ENCODE measurements at regions not wholly inside any gene's neighbourhood (a gene's known extent, or its start where the extent isn't known, plus 50 kb on each side); places are given as distances from the start of the nearest gene placed in this dataset.
"Not testable (repeated sequence)": the region's sequence is repeated elsewhere in the genome, so short reads cannot be mapped to it uniquely, and the experiment has no call there.

DNA sequence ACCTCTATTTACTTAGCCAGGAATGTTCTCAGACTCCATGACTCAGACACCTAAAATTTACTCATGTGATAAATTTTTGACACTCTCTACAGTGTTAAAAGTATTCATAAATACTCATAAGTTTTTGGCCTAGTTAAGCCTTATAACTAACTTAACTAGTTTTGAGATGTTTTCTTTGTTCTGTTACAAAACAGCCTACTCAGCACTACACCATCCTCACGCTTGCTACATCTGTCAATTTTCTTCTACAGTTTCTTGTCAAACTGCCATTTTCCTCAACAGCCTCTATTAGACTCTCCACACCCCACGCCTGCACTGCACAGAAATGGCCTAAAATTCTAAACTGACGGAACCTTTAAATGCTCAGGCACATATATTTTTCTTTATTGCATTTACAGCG is 195.5 kb downstream of the ANXA1 start:
- FAIRE-seq: no peak

- no peak for FAIRE-seq
Observed at GRCh38 chr9:73347720-73348119, 196.1 kb downstream of the ANXA1 start.

GRCh38 chr9:73348471-73348870 is 196.8 kb downstream of the ANXA1 start:
- no peak for FAIRE-seq

GRCh38 chr9:73349476-73349875 is 197.8 kb downstream of the ANXA1 start:
- no peak for FAIRE-seq

DNA sequence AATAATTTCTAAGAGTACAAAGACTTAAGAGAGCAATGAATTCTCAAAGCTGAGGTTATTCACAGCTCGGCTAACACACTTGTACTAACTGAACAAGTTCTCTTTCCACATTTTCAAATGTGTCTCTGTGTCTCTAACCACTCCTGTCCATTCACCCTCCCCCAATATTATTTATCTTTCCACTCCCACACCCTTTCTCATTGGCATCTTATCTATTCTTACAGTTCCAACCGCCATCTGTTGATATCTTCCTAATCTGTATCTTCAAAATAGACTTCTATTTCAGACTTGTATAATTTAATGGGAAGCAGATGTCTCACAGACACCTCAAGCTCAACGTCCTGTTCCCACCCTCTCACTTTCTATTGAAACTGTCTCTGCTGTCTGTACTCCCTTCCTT is 205.9 kb downstream of the ANXA1 start:
- FAIRE-seq: no peak

- no peak for FAIRE-seq
Observed at GRCh38 chr9:73370053-73370452, 218.4 kb downstream of the ANXA1 start.

DNA sequence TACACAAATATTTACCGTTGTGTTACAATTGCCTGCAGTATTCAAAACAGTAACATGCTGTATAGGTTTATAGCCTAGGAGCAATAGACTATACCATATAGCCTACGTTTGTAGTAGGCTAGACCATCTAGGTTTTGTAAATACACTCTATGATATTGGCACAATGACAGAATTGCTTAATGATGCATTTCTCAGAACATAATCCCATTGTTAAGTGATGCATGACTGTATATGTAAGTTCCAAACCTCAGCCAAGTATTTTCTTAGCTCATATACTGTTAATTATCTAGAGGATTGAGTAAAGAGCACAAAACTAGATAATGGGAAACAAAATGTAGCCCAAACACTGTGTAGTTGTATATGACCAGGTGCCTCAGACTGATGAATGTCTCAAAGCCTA is 220.1 kb downstream of the ANXA1 start:
- FAIRE-seq: no peak

- no peak for FAIRE-seq
Observed at GRCh38 chr9:73380411-73380810, 228.7 kb downstream of the ANXA1 start.

DNA sequence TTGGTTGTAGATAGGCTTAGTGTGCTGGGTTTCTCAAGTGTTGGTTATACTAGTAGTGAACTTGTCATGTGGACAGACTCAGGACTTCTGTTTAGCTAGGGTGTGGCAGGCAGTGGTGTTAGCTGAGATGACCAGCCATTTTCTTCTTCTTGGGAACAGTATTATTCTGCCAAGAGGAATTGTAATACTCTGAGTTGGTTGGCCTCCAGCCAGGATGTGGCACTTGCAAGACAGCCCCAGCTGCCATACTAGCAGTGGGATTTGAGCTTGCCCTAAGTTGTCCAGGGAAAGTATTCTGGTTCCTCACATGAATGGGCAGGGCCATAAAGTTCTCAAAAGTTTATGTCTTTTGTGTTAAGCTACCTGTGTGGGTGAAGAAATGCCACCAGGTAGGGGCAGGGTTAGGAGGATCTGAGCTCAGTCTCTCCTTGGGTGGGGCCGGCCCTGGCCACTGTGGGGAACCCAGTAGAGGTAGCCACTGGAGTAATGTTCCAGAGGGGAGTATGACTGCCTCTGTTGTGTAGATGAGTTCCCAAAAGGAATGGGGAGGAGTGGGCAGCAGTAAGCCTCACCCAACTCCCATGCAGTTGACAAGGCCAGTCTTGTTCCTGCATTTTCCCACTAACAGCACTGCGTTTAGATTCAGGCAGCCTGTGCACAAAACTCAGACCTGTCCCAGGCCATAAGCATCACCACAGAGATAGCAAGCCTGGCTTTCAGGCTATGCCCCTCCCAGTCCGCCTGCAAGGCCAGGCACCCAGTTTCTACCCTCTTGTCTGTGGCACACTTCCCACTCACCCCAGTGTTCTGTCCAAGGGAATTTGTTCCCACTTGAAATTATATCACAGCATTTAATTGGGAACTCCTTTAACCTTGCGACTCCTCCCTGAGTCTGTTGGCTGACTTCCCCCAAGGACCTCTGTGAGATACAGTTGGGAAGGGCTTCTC is 250.7 kb downstream of the ANXA1 start:
- no peak for FAIRE-seq

GRCh38 chr9:73411494-73411893 is 259.8 kb downstream of the ANXA1 start:
- FAIRE-seq: no peak

DNA sequence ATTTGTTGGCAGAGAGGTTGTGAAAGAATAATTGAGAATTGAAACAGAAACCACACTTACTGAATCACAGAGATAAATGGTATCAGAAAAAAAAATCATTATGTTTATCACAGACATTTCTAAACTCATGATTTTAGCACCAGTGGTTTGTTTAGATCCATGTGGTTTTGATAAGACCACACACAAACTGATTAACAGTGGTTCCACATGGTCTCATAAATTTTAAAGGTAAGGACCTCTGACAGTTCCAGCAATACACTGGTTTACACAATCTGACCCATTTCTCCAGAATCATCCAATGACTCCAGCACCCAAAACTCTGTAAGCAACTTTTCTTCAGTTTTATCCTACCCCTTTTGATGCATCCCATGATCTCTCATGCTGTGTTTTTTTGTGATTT is 261.2 kb downstream of the ANXA1 start:
- FAIRE-seq: no peak

DNA sequence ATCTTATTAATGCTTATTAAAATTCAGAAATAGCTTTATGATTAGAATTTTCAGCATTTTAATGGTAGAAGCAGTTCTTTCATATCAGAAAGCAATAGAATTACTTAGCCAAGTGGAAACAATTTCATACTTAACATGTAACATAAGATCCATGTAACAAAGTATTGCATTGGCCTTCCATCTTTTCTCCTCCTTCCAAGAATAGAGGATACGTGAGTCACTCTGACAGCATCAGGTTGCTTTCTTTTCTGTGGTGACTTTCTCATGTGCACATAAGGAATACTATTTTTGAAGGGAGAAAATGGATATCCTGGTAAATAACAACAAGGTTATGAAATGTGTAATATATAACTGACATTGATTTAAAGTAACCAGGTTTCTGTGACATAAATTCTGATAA is 272.2 kb downstream of the ANXA1 start:
- FAIRE-seq: no peak

DNA sequence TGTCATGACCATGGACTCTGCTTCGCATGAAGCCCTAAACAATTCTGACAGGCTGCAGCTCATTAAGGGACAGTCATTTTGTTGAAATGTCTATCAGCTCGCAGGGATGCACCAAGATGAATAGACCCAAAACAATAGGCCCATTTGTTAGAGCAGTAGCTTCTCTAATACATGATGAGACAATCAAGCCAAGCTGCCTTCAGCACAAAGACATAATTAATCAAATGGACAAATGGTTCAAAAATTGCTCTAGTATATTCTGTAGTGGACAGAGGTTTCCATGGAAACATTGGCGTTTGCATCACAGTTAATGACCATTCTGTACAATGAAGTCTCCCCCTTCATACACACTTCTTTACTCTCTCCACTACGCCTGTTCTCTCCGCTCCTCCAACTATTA is 274.6 kb downstream of the ANXA1 start:
- no peak for FAIRE-seq

DNA sequence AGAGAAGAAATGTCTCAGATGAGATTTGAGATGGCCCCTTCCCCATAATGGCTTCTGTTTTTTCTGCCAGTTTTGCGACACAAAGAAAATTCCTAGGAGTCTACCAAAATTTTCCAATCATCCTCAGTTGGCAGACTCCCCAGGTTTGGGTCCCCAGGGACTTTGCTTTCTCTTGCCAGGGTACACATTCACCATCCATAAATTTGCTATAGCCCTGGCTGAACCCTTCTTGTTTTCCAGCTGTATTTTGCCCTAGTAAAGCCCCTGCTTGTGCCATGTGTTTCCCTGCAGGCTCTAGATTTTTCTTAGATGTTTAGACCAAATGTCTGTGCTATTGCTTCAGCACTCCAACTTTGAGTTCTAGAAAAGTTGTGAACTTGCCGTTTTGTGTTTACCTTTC is 283.2 kb downstream of the ANXA1 start:
- FAIRE-seq: no peak

DNA sequence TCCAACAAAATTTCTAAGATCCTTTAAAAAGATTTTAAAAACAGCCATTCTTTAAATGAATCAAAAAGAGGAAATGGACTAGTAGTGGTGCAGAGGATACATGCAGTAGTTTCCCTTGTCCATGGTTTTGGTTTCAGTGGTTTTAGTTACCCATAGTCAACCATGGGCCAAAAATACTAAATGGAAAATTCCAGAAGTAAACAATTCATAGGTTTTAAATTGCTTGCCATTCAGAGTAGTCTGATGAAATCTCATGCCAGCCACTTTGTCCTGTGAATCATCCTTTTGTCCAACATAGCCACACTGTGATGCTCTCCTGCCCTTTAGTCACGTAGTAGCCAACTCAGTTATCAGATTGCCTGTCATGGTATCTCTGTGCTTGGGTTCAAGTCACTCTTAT is 286.1 kb downstream of the ANXA1 start:
- no peak for FAIRE-seq

GRCh38 chr9:73439839-73440238 is 288.2 kb downstream of the ANXA1 start:
- not testable (repeated sequence) for FAIRE-seq

DNA sequence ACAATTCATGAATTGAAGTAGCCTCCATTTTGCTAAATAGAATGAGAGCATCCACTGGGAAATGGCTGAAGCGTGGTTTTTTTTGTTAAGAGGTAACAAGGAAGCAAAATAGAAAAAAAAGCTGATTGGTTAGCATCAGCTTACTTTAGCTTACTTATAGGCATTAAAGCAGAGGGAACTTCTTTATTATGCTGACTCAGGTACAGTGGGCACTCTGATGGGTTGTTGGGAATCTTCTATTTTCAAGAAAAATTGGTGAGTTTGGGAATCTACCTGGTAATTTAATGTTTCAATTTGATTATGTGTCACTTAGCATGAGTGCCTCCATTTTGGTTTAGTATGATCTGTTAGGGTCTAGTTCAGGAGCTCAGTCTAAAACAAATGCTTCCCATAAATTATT is 289.6 kb downstream of the ANXA1 start:
- no peak for FAIRE-seq

DNA sequence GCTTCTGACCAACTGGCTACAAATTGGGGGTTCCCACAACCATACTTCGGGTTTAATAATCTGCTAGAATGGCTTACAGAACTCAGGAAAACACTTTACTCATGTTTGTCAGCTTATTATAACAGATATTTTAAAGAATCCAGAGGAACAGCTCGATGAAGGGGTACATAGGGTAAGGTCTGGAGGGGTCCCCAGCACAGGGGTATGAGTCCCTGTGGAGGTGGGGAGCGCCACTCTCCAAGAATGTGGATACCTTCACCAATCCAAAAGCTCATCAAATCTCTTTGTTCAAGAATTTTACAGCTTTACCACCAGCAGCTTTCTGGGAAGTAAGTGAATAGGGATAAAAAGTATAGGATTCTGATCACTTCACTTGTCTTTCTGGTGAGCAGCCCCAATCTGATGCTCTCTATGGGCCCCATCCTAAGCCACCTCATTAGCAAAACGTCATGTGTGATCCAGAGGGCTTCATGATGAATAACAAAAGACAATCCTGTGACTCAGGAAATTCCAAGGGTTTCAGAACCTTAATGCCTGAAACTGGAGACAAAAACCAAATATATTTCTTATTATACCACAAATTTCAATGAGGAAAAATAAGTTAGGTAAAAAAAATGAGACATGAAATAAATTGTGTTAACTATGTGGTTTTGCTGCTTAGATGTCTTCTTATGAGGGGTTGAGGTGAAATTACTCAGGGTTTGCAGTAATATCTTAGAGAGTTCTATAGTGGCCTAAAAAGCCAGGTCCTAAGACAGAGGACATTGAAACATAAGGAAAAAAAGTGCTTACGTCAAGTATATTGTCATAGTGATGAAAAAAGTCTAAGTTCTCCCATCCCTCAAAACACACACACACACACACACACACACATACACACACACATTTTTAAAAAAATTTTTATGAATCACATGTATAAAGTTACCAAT is 290.5 kb downstream of the ANXA1 start:
- no peak for FAIRE-seq

DNA sequence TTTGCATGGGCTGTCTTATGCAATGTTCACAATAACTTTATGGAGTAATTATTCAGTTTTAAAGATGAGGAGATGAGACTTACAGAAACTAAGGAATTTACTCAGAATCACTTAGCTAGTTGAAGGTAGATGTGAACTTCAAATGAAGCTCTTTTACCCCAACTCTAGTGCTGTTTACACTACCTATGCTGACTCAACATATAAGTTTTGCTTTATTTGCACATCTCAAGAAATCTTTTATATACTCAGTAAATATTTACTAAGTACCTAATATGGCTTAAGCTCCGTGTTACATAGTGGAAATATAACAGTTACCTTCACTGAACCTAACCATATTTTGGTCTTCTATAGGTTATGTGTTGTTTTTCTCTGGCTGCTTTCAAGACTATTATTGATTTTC is 293.2 kb downstream of the ANXA1 start:
- FAIRE-seq: no peak

- FAIRE-seq: not testable (repeated sequence)
Observed at GRCh38 chr9:73445384-73445783, 293.7 kb downstream of the ANXA1 start.

GRCh38 chr9:73446306-73446705 is 294.6 kb downstream of the ANXA1 start:
- FAIRE-seq: no peak

DNA sequence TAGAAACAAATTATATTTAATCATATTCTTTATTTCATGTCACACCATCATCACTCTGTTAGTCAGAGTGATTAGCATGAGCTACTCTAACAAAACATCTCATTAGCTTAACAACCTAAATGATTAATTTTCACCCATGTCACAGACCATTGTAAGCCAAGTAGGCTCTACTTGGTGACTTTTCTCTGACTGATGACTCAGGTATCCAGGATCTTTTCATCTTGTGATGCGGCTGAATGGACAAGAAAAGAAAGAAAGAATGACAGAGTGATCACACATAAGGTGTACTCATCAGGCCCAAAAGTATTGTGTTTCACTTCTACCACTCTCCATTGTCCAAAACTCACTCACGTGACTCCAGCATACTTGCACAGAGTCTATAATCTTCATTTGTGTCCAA is 299.3 kb downstream of the ANXA1 start:
- no peak for FAIRE-seq

GRCh38 chr9:73459817-73460216 is 308.2 kb downstream of the ANXA1 start:
- FAIRE-seq: no peak

DNA sequence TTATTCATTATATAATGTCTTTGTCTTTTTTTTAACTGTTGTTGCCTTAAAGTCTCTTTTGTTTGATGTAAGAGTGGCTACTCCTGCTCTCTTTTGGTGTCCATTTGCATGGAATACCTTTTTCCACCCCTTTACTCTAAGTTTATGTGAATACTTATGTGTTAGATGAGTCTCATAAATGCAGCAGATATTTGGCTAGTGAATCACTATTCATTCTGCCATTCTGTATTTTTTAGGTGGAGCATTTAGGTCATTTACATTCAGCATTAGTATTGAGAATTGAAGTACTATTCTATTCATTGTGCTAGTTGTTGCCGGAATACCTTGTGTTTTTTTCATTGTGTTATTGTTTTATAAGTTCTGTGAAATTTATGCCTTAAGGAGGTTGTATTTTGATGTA is 317.1 kb downstream of the ANXA1 start:
- FAIRE-seq: no peak
